DMS 273 (cell line): ENCODE measurements at regions not wholly inside any gene's neighbourhood (a gene's known extent, or its start where the extent isn't known, plus 50 kb on each side); places are given as distances from the start of the nearest gene placed in this dataset.
"Not testable (repeated sequence)": the region's sequence is repeated elsewhere in the genome, so short reads cannot be mapped to it uniquely, and the experiment has no call there.

Experiments used
- DNase-seq: peaks from one replicate; lab custom pipeline; 2025; ENCODE audit not compliant: unreplicated experiment; lab: John Stamatoyannopoulos, UW

- no peak for DNase-seq
Observed at GRCh38 chr22:49340406-49340805, 487.3 kb downstream of the BRD1 start.

GRCh38 chr22:49336483-49336882 lies 491.2 kb downstream of the BRD1 start:
- not testable (repeated sequence) for DNase-seq

DNA sequence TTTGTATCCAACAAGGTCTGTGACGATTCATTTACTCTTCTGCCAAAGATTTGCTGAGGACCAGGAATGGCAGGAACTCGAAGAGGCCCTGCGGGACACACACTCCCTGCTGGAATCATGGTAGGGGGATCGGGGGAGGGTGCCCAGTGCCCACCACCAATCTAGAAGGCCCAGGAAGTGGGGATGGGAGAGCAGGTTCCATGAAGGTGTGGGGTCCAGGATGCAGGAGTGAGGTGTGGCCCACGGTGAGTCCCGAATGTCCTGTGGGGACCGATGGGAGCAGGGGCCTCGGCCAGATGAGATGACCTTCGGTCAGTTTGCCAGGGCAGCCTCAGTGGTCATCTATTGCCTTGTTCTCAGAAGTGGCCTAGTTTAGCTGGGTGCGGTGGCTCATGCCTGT lies 492.7 kb downstream of the BRD1 start:
- no peak for DNase-seq

DNA sequence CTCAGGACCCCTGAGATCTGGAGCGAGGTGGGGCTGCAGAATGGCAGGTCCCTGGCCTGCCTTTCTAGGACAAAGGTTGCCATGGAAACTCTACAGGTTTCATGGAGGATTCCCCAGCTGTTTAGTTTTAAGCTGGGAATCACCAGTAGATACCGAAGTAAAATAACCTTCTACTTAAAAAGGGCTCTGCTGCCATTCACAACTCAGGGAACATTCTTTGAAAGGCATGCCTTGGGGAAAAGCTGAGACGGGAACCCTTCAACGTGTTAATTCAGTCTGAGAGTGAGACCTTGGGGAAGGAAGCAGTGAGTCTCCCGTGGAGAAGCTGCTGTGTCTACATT lies 493.3 kb downstream of the BRD1 start:
- no peak for DNase-seq

DNA sequence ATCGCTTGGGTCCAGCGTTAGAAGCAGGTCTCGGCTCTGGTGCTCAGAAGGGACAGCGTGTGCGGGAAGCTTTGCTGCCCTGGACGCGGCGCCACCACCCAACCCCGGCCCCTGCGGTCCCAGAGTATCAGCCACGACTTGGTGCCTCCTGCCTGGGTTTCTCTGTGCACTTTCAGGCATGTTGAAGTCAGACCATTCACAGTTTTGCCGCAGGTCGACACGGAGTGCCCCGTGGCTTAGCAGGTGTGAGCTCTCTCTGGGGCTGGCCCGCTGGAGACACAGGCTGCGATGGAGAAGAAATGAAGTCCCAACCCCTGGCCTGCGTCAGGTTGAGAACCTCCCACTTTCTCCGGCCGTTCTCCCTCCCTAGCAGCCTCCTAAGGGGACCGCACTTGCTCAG lies 494.5 kb downstream of the BRD1 start:
- no peak for DNase-seq

GRCh38 chr22:49332691-49333090 lies 495.0 kb downstream of the BRD1 start:
- no peak for DNase-seq

DNA sequence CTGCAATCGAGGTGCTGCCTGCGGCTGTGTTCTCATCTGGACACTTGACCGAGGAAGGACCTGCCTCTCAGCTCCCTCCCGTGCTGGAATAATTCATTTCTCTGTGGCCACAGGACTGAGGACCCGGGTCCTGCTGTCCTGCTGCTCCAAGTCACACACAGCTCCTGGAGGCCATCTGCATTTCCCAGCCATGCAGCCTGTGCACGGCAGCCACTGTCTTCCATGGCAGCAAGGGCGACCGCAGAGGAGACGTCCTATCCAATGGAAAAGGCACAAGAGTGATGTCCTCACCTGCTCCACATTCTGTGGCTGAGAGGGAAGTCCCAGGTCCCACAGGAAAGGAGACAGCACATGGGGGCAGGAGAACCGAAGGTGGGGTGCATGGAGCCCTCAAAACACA lies 495.8 kb downstream of the BRD1 start:
- no peak for DNase-seq

DNA sequence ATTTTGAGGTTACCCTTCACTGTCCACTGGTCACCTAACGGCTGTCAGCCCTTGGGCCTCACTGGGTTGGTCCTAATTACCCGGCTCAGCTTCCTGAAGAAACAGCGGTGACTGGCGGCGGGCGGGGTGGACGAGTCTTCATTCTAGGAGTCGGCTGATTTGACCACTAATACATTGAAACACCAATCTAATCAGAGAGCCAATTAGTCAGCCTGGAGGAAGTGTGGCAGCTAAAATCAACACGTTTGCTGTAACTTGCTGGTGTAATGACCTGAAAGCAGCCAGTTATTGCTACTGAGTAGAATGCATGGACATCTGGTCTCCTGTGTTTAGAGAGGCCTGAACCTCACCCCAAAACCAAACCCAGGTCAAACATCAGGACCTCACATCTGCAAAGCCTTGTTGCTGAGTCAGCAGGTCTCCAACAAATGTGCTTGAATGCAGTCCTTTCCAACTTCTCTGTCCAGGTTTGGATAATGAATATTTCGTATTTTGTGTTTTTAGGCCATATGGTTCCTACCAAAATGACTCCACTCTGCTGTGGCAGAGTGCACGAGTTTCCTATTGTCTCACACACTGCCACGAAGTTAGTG lies 496.4 kb downstream of the BRD1 start:
- no peak for DNase-seq

- no peak for DNase-seq
Observed at GRCh38 chr22:49330421-49331222, 497.1 kb downstream of the BRD1 start.

GRCh38 chr22:49329636-49330035 lies 498.0 kb downstream of the BRD1 start:
- no peak for DNase-seq

GRCh38 chr22:49328630-49329405 lies 498.9 kb downstream of the BRD1 start:
- DNase-seq: no peak

- no peak for DNase-seq
Observed at GRCh38 chr22:49328118-49328475, 499.6 kb downstream of the BRD1 start.

DNA sequence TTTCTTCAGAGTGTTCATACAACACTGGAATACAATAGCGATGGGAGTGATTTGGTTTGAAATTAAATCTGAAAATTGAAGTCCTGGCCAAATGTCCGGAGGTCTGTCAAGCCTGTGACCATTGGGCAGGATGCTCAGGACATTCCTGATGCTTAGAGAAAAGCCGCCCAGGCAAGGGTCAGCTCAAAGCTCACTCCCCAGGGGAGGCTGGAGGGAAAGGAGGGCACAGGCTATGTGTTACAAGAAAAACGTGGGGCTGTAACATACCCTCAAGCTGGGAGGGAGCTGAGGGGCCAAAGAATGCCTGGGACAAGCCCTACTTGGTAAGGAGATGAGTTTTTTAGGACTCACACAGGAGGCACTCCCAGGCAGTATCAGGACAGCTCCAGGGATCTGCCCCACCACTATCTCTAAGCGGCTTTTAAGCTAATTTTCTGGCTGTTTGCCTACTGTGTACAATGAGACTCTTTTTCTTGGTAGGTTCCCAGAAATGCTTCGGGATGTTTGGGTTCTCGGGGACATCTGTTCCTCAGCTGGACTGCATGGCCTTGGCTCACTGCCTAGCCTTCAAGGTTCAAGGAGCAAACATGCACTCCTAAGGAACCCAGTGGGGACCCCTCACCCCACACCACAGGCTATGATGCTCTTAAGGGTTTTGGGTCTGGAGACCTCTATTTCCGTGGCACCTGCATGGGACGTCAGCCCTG lies 500.1 kb downstream of the BRD1 start:
- DNase-seq: no peak

- no peak for DNase-seq
Observed at GRCh38 chr22:49326558-49326957, 501.1 kb downstream of the BRD1 start.

DNA sequence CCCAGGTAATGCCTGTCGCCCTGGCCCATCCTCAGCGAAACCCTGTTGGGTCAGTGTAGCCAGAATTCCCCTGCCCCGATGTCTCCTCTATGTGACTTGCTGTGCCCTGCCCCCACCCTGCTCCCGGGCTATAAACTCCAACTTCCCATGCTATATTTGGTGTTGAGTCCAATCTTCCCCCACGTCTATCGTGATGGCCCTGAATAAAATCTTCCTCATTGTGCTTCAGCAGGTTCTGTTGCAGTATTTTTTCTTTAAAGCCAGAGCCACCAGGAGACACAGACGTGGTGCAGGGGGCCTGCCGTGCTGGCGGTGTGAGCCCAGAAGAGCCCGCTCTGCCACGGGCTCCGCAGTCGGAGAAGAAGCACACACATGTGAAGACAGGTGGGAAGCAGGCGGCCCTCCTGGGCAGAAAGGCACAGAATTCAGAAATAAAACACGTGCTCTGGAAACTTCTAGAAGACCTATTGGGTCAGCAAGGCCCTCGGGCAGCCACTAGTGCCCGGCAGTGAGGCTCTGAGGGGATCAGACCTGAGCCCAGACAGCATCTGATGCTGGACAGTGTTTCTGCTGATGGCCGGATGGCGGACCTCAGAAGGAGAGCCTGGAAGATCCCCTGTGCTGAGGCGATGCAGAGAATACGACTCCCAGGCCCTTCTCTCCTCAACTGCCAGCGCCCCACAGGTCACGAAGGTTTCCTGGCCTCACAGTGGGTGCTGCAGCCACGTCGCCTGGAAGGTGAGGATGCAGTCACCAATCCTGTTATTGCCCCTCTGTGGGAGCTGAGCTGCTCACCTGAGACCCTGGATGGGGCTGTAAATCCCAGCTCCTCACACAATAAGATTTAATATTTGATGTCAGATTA lies 501.9 kb downstream of the BRD1 start:
- no peak for DNase-seq

DNA sequence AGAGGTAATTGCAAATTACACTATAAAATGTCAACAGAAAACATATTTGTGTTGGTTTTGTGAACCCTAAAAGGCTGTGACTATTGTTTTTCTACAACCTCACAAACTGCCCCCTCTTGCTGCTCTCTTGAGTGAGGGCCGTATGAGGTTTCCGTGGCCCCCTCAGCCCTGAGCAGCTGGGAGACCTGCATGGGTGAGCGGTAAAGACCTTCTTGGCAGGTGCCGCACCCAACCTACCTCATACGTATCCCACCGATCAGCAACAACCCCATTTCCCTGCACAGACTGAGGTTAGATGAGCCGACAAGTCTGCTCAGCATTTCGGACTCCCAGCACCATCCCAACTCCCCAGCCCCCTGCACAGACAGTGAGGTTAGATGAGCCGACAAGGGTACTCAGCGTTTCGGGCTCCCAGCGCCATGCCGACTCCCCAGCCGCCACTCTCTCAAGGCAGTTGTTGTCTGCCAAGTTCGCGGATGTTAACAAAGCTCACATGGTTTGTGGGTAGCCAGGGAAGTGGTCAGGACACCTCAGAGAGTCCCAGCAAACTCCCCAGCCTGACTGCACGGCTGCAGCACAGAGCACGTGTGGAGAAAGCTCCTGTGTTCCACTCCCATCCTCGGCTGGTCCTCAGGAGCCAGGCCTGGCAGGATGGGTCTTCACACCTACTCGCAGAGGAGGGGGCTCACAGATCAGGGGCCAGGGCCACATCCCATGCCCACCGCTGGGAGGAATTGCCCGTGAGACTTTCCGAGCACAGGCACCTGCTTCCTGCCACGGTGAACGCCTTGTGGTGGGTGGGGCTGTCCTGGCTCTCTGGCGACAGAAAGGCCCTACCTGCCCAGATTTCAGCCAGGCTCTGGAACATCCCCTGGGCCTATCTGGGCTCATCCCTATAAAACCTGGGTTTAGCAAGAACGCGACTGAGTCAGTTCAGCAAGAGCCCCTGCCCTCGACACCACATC lies 502.9 kb downstream of the BRD1 start:
- DNase-seq: no peak

DNA sequence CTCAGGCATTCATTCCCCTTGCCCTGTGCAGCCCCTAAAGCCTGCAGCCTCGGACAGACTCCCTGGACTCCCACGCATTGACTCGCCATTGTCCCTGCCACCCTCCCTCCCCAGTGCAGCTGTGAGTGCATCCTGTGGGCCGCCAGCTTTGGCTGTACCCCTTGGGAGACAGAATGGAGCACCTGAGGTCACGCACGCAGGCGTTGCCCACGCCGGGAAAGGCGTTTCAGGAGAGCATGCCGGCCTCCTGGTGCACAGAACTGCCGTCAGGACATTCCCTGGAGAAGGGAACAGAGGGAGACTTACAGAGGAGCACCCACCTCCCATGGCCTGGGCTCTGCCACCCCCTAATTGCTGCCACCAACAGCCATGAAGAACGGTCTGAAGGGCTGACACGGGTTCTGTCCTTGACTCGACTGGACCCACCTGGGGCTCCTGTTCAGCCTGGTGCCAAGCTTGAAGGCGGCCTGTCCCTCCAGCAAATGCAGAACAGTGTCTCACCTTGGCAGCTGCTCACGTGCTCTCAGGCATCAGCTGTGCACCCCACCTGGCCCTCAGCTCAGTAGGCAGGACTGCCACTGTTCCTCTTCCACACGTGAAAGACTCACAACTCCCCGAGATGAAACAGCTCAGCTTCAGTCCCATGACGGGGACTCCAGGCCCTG lies 503.8 kb downstream of the BRD1 start:
- no peak for DNase-seq

GRCh38 chr22:49322861-49323622 lies 504.6 kb downstream of the BRD1 start:
- no peak for DNase-seq
